ENCODE measurements at regions not wholly inside any gene's neighbourhood (a gene's known extent, or its start where the extent isn't known, plus 50 kb on each side); places are given as distances from the start of the nearest gene placed in this dataset.
"Not testable (repeated sequence)": the region's sequence is repeated elsewhere in the genome, so short reads cannot be mapped to it uniquely, and the experiment has no call there.

DNA sequence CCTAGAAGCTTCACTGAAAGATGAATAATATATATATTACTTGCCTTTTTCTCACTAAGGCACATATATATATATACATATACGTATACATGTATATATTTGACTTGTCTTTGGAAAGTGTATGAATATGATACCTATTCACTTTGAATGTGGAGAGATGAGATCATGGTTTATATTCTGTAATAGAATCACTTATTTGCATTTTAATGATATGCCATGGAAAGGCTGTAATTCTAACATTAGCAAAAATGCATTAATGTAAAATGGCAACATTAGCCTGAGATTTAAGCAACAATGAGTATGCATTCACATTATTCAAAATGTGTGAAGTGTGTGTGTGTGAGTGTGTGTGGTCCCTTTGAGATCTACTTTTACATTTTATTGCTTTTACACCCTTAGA lies 54.5 kb upstream of the PRKD1 start:
- no peak for DNase-seq (ENCODE audit: low spot score)

GRCh38 chr14:29982993-29983392 lies 55.3 kb upstream of the PRKD1 start:
- DNase-seq (ENCODE audit: low spot score): no peak

DNA sequence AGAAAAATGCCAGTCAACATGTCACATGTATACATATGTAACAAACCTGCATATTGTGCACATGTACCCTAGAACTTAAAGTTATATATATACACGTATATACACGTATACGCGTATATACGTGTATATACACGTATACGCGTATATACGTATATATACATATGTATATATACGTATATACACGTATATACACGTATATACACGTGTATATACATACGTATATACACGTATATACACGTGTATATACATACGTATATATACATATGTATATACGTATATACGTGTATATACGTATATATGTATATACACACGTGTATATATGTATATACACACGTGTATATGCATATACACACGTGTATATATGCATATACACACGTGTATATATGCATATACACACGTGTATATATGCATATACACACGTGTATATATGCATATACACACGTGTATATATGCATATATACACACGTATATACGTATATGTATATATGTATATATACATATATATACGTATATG lies 62.8 kb upstream of the PRKD1 start:
- not testable (repeated sequence) for DNase-seq (ENCODE audit: low spot score)

GRCh38 chr14:29990993-29991392 lies 63.3 kb upstream of the PRKD1 start:
- no peak for DNase-seq (ENCODE audit: low spot score)

DNA sequence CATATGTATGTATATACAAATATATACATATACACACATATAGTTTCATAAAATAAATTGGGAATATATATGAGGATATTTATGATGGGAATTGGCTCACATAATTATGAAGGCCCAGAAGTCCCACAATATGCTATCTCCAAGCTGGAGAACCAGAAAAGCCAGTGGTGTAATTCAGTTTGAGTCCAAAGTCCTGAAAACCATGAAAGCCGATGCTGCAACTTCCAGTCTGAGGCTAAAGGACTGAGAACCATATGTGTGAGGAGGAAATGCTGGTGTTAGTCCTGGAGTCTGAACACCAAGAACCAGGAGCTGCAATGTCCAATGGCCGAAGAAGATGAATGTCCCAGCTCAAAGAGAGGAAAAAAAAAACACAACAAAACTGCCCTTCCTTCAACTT lies 65.5 kb upstream of the PRKD1 start:
- no peak for DNase-seq (ENCODE audit: low spot score)

GRCh38 chr14:29999013-29999539 lies 71.4 kb upstream of the PRKD1 start:
- DNase-seq (ENCODE audit: low spot score): no peak

DNA sequence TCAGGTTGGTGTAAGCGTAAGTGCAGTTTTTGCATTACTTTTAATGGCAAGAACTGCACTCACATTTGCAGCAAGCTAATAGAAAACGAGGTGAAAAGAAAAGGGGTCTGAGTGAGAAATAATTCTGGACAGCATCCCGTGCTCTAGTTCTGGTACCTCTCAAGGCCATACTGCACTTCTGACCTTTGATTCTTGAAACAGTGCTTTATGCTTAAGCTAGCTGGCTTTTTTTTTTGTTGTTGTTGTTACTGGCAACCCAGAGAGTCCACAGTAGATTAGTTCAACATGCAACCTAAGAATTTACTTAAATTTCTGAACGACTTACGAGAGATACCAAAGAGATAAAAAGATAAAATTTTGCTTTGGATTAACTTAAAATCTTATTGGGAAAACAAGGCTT lies 75.2 kb upstream of the PRKD1 start:
- DNase-seq (ENCODE audit: low spot score): no peak

DNA sequence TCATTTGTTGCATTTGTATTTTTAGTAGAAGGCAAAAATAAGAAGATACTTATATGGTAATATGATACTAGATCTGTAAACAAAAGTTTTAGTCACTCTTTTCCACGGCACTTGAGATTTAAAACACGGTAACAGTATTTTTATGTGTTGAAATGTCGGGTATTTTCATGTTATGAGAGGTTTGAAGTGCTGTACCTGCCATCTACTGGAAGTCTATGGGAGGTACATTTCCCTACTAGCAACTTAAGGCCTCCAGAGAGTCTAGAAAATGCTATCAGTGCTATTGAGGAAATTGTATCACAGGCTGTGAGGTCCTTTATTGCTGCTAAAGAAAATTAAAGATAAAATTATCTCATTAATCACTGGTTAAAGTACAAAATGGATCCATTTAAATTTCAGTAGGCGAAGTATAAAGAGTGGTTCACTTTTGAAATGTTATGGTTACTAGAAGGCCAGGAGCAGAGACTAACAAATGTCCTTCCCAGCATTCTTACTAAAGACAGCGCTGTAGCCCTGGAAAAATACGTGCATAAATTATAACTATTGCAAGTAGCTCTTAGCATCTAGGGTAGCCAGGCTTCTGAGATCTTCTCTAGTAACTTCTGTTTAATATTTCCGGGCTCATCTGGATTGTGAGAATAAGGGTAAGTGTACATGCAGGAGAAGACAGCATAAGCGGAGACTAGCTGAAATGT lies 77.6 kb upstream of the PRKD1 start:
- DNase-seq (ENCODE audit: low spot score): peak; percentile 72

DNA sequence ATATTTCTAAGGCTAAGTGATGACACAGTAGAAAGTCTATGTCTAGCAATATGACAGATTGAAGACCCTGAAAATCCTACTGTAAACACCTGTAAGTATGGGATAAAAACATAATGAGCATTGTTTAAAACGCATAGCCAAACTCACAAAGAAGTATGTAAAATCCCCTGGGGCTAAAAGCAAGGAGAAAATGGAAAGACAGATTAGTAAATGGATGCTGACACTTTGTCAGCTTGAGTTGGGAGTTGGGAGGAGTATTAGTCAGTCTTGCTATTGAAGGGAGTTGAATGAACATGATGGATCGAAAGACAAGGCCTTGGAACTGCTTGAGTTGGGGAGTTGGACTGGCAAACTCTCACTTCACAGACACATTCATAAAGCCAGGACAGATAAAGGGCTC lies 79.0 kb upstream of the PRKD1 start:
- no peak for DNase-seq (ENCODE audit: low spot score)

GRCh38 chr14:30015489-30015888 lies 87.8 kb upstream of the PRKD1 start:
- DNase-seq (ENCODE audit: low spot score): no peak

DNA sequence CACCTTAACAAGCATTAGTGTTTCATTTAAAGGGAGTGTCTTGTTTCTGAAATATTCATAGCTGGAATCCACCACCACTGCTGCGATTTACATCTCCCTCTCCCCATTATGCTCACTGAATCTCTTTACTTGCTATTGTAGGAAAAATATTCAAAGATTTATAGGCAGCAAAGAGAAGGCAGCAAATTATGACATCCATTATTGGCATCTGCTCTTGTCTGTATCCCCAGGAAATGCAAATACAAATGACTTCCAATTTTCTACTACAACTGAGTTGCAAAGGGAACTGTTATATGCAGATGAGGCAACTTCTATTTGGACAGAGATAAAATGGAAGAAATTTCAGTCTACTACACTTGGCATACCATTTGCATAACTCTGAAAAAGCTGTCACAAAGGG lies 88.4 kb upstream of the PRKD1 start:
- DNase-seq (ENCODE audit: low spot score): no peak

- DNase-seq (ENCODE audit: low spot score): no peak
These were observed 89.8 kb upstream of the PRKD1 start for GRCh38 chr14:30017370-30017993.

DNA sequence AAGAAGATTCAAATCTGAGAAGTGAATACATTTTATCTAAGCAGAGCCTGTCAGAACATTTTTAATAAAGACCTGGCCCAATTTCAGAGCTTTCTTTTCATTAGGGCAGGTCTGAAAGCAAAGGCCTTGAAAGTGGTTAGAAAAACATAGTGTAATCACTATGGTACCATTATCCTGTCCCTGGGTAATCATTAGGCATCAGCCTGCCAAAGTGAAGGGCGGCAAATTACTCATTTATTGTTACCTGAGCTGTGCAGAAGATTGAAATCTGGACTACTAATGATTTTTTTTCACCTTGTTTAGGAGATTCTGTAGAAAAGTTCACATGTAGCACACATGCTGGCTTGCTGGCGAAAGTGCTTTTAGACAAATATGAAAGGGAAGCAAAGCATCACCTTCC lies 92.6 kb upstream of the PRKD1 start:
- DNase-seq (ENCODE audit: low spot score): no peak

- no peak for DNase-seq (ENCODE audit: low spot score)
These were observed 93.0 kb upstream of the PRKD1 start for GRCh38 chr14:30020687-30021086.

DNA sequence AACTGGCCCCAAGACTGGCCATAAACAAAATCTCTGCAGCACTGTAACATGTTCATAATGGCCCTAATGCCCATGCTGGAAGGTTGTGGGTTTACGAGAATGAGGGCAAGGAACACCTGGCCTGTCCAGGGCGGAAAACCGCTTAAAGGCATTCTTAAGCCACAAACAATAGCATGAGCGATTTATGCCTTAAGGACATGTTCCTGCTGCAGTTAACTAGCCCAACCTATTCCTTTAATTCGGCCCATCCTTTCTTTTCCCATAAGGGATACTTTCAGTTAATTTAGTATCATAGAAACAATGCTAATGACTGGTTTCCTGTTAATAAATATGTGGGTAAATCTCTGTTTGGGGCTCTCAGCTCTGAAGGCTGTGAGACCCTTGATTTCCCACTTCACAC lies 95.7 kb upstream of the PRKD1 start:
- not testable (repeated sequence) for DNase-seq (ENCODE audit: low spot score)

GRCh38 chr14:30034152-30034551 lies 106.5 kb upstream of the PRKD1 start:
- no peak for DNase-seq (ENCODE audit: low spot score)

DNA sequence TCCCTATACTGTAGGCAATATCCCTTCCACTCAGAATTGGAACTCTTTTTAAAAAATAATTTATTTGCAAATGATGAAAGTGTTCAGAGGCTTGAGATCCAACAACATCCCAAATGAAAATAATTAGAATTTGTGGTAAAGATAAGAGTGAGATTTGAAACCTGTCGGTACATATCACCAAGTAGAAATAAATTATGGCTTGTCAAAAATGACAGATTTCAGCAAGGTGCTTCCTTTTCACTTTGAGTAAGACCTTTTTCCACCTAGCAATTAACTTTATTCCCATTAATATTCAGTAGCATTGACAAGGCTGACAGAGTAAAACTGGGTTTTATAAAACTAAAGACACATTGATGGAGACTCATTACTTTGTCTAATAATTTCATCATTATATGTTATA lies 107.7 kb upstream of the PRKD1 start:
- DNase-seq (ENCODE audit: low spot score): no peak

GRCh38 chr14:30045720-30046119 lies 118.1 kb upstream of the PRKD1 start:
- no peak for DNase-seq (ENCODE audit: low spot score)

- peak; percentile 20 for DNase-seq (ENCODE audit: low spot score)
These were observed 125.5 kb upstream of the PRKD1 start for GRCh38 chr14:30053103-30053502.

DNA sequence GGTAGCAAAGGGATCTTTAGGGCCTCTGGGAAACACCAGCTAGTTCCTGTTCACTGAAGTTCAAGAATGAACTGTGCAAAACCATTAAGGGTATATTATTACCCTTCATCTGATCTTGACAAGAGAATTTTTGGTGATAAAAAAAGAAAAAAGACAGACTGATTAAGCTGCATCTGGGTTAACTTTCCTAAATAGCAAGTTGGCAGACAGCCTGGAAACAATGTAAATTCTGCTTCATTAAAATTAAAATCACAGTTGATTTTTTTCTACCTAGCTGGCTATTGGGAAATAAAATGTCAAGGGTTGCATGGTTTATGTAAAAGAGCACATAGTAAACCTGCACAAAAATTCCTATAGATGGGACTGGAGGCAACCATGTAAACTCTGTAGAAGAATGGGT lies 126.6 kb upstream of the PRKD1 start:
- no peak for DNase-seq (ENCODE audit: low spot score)

DNA sequence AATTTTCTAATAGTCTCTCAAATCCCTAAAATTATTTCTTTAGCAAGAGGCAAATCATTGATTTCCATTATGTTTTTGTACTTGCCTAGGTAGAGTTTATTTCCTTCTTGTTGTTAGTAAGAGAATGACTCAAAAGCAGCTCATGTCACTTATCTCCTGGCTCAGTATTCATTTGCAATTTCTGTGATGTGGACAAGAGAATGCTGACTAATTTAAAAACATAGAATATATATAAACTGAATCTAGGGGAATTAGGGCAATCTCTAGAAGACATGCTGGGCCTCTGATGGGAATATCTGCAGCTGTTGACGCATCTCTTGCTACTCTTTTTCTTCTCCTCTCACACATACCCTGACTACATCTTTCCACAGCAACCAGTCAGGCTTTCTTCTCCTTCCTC lies 130.8 kb upstream of the PRKD1 start:
- DNase-seq (ENCODE audit: low spot score): no peak

GRCh38 chr14:30063746-30064145 lies 136.1 kb upstream of the PRKD1 start:
- DNase-seq (ENCODE audit: low spot score): no peak

DNA sequence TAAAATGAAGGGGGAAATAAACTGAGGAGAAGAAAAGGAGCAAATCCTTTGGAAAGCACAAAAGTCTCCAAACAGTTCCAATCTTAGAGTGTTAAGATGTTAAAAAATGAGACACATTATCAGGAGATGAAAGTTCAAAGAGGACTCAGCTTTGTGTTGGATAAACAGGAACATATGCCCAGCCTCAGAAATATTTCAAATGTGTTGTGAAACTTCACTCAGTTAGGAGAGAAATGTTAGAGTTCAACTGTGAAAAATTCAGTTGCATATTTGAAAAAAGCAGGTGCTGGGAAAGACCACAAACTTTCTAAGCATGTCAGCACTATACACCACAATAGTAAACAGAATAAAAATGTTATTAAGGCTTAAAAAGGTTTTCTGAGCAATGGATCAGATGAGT lies 136.8 kb upstream of the PRKD1 start:
- no peak for DNase-seq (ENCODE audit: low spot score)

DNA sequence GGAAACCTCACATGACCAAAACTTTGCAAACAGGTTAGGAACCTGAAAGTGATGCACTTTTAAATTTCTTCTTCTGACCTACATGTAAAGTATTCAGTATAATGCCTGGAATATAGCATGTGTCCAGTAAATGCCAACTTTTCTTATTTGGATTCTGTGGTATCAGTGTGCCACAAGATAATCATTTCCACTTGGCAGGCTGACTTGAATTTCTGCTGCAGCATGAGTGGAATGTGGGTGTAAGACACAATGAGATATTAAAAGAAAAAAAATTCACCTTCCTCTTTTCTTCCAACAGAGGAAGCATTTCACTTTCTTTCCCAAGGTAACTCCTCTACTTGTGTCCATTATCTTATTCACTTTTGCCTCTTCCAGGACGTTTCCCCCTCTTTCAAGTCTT lies 141.9 kb upstream of the PRKD1 start:
- DNase-seq (ENCODE audit: low spot score): no peak

All from pons (tissue), 1 donor.